Epithelial cell of esophagus (primary cell): ENCODE measurements at regions not wholly inside any gene's neighbourhood (a gene's known extent, or its start where the extent isn't known, plus 50 kb on each side); places are given as distances from the start of the nearest gene placed in this dataset.
"Not testable (repeated sequence)": the region's sequence is repeated elsewhere in the genome, so short reads cannot be mapped to it uniquely, and the experiment has no call there.

ENCODE experiments used
- DNase-seq: peaks from one replicate; pipeline ENCODE4 v3.0.0; 2010; ENCODE audit warnings: low read depth
- H3K4me3 ChIP-seq: 2 replicates; pipeline ENCODE4 v1.5.1; 2011; ENCODE audit warnings: mild to moderate bottlenecking, low read length, control low read depth
- TF ChIP-seq, protein P1 (sequence below): IDR thresholded peaks from 2 replicates; pipeline ENCODE4 v1.5.1; 2011; ENCODE audit warnings: low read depth, mild to moderate bottlenecking, low read length, control low read depth, inconsistent platforms; ENCODE audit not compliant: insufficient read depth; ENCODE audit errors: missing control alignments

GRCh38 chr3:176032043-176032442 is 1165.2 kb downstream of the TBL1XR1 start:
- DNase-seq: no peak
- TF ChIP-seq, protein P1, sequence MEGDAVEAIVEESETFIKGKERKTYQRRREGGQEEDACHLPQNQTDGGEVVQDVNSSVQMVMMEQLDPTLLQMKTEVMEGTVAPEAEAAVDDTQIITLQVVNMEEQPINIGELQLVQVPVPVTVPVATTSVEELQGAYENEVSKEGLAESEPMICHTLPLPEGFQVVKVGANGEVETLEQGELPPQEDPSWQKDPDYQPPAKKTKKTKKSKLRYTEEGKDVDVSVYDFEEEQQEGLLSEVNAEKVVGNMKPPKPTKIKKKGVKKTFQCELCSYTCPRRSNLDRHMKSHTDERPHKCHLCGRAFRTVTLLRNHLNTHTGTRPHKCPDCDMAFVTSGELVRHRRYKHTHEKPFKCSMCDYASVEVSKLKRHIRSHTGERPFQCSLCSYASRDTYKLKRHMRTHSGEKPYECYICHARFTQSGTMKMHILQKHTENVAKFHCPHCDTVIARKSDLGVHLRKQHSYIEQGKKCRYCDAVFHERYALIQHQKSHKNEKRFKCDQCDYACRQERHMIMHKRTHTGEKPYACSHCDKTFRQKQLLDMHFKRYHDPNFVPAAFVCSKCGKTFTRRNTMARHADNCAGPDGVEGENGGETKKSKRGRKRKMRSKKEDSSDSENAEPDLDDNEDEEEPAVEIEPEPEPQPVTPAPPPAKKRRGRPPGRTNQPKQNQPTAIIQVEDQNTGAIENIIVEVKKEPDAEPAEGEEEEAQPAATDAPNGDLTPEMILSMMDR: no peak
- H3K4me3 ChIP-seq: no peak overlapping the region

GRCh38 chr3:176016203-176016602 is 1157.1 kb downstream of the NAALADL2 start:
- H3K4me3 ChIP-seq, DNase-seq: not testable (repeated sequence)

- not testable (repeated sequence) for H3K4me3 ChIP-seq, DNase-seq
Measured at GRCh38 chr3:176015228-176015627, 1156.1 kb downstream of the NAALADL2 start.

DNA sequence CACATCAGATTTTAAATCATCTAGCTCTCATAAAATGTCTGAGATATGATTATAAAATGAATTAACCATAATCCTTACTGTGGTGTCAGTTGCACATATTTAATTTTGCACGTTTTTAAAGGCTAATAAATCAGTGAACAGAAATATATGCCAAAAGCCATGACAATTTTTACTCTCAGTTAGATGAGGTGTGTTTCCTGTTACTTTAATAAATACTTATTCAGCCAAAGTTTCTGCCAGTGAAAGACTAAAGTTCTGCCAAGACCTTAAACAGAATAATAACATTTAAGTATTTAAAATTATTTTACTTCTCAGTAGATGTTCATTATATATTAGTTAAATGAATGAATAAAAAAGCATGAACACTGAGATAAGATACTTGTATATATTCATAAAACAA is 1150.1 kb downstream of the NAALADL2 start:
- DNase-seq: no peak

DNA sequence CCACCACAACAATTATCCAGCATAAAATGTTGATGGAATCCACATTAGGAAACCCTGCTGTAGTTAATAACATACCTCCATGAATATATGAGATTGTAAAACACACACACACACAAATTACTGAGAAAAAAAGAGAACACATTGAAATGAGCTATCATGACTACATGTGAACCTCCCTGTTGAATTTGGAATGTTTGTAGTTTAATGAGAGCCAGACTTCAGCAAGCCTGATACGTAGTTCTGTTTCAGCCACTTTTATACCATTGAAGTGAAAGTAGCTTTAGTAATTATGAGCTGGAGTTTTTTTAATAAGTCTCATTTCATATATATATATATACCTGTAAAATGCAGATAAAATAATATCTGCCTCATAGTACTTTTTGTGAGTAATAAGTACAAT is 1146.4 kb downstream of the NAALADL2 start:
- no peak overlapping the region for H3K4me3 ChIP-seq
- TF ChIP-seq, protein P1: no peak
- no peak for DNase-seq

More for the DNA sequence above, 1150.1 kb downstream of the NAALADL2 start:
- H3K4me3 ChIP-seq: no peak overlapping the region
- TF ChIP-seq, protein P1: no peak

GRCh38 chr3:175989161-175989560 is 1130.0 kb downstream of the NAALADL2 start:
- TF ChIP-seq, protein P1: no peak
- DNase-seq: no peak
- no peak overlapping the region for H3K4me3 ChIP-seq

- TF ChIP-seq, protein P1: no peak
- no peak overlapping the region for H3K4me3 ChIP-seq
- DNase-seq: no peak
Measured at GRCh38 chr3:175988401-175988800, 1129.3 kb downstream of the NAALADL2 start.

DNA sequence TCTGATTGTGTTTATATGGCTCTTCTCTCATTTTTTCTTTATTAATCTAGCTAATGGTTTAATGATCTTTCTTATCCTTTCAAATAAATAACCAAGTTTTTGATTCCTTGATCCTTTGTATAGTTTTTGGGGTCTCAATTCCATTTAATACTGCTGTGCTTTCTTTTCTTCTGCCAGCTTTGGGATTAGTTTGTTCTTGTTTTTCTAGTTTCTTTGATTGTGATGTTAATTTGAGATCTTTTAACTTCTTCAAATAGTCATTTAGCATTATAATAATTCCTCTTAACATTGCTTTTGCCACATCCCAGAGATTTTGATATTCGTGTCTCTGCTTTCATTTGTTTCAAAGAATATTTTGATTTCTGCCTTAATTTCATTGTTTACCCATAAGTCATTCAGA is 1126.6 kb downstream of the NAALADL2 start:
- no peak overlapping the region for H3K4me3 ChIP-seq
- TF ChIP-seq, protein P1: no peak
- DNase-seq: no peak
